GM12865 (cell line): ENCODE measurements at regions not wholly inside any gene's neighbourhood (a gene's known extent, or its start where the extent isn't known, plus 50 kb on each side); places are given as distances from the start of the nearest gene placed in this dataset.

ENCODE experiments used
- DNase-seq: peaks from one replicate; pipeline ENCODE4 v3.0.0; 2010; ENCODE audit warnings: low read depth
- H3K4me3 ChIP-seq: 2 replicates; pipeline ENCODE4 v1.5.1; 2011; ENCODE audit warnings: mild to moderate bottlenecking, low read depth, low read length, control low read depth
- TF ChIP-seq, protein P1 (sequence below): IDR thresholded peaks from 2 replicates; pipeline ENCODE4 v1.5.1; 2011; ENCODE audit warnings: low read length, control low read depth, low read depth, inconsistent platforms; ENCODE audit not compliant: insufficient read depth; ENCODE audit errors: missing control alignments

DNA sequence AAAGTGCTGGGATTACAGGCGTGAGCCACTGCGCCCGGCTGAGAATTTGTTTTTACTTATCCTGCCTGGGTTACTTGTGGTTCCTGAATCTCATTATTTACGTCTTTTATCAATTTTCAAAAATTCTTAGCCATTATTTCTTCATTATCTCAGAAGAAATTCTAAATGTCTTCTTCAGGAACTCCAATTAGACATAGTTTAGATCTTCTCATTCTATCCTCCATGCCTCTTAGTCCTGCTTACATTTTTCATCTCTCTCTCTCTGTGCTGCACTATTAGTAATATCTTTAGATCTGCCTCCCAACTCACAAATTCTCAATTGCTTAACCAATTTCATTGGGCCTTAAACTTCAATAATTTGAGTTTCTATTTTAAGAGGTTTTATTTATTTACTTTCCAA lies 124.4 kb upstream of the MRPS22 start:
- no peak overlapping the region for H3K4me3 ChIP-seq
- DNase-seq: no peak
- TF ChIP-seq, protein P1, sequence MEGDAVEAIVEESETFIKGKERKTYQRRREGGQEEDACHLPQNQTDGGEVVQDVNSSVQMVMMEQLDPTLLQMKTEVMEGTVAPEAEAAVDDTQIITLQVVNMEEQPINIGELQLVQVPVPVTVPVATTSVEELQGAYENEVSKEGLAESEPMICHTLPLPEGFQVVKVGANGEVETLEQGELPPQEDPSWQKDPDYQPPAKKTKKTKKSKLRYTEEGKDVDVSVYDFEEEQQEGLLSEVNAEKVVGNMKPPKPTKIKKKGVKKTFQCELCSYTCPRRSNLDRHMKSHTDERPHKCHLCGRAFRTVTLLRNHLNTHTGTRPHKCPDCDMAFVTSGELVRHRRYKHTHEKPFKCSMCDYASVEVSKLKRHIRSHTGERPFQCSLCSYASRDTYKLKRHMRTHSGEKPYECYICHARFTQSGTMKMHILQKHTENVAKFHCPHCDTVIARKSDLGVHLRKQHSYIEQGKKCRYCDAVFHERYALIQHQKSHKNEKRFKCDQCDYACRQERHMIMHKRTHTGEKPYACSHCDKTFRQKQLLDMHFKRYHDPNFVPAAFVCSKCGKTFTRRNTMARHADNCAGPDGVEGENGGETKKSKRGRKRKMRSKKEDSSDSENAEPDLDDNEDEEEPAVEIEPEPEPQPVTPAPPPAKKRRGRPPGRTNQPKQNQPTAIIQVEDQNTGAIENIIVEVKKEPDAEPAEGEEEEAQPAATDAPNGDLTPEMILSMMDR: no peak

DNA sequence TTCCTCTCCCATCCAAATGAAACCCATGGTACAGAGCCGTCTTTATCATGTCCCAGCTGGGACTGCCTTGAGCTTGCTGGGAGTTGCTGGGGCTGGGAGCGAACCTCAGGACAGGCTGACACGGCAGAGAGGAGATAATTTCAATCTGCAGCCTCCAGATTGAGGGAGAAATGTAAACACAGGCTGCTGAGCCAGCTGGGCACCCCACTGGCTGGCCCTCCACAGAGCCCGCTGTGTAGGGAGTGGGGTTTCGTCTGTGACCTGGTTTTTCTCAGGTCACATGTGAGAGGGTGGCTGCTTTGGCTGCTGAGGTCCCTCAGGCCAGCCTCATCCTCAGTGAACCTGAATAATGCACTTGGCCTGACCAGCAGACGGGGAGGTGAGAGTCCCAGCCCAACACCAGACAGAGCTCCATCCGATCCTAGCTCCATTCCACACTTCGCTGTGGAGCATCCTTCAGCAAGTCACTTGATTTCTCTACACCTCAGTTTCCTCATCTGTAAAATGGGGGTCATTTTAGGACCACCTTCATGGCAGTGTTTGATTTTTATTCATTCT lies 121.6 kb upstream of the MRPS22 start:
- TF ChIP-seq, protein P1: no peak
- no peak for DNase-seq
- no peak overlapping the region for H3K4me3 ChIP-seq

DNA sequence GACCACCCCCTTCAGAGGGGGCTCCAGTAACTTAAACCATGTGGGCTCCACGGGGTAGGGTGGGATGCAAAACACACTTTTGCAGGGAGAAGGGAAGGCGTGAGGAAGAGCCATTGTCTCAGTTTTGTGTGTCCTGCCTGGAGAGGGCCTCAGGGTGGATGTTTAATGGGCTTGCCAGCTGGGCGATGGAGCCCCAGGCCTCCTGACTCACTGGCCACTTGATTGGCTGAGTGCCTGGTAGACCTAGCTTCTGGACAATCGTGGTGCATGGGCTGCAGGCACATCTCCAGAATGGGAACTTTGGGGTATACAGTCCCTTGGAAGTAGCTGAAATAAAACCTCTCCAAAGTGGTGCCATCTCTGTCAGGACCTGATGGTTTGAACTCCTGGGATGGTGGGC lies 118.3 kb upstream of the MRPS22 start:
- no peak for DNase-seq
- H3K4me3 ChIP-seq: no peak overlapping the region
- TF ChIP-seq, protein P1: no peak

DNA sequence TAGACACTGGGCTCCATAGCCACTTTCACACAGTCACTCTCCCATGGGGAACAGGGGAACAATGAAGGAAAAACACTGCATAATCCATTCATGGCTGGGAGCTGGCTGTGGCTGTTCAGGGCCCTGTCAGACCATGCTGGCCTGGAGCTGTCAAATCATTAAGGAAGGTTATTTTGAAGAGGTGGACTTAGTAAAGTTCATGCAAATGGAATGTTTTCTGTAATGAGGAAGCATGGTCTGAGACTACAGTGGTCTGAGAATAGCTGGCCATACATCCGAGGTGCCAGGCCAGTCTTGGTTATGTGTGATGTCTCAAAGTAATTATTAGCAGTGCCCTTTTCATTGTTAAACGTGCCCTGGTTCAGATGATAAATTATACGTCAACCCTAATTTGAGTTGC lies 117.1 kb upstream of the MRPS22 start:
- DNase-seq: no peak
- TF ChIP-seq, protein P1: no peak
- H3K4me3 ChIP-seq: no peak overlapping the region

DNA sequence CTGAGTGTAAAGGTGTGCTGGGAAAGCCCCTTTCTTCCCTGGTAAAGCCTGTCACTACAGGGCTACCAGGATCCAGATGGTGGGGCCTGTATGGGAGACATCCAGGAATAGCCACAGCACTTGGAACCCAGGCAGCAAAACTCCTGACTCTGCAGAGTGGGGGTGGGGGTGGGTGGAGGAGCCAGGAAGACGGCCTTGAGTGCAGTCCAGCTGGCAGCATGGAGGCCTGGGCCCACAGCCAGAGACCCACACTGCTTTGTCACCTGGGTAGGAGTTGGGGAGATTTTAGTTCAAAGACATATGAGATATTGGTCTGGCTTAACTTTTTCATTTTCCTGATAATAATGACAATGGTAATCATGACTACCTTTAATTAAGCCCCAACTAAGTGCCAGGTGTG lies 116.7 kb upstream of the MRPS22 start:
- TF ChIP-seq, protein P1: no peak
- DNase-seq: no peak

DNA sequence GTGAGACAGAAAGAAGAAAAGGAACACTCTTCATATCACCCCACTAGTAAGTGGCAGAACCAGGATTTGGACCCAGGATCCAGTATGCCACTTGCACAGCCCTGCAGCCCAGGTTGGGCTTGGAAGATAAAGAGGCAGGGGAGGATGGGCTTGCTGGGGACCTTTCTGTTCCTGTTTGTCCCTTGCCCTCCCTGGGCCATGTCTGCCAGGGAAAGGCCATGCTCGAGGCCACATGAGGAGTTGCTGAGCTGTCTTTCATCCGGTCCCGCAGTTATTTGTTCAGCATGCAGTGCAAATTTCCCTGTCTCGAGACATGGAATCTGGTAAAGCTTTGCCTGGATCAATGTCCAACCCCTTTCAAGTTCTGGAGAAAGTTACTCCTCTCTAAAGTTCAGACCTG lies 116.0 kb upstream of the MRPS22 start:
- no peak for DNase-seq
- no peak overlapping the region for H3K4me3 ChIP-seq
- TF ChIP-seq, protein P1: no peak

More for the DNA sequence above, 116.7 kb upstream of the MRPS22 start:
- no peak overlapping the region for H3K4me3 ChIP-seq

DNA sequence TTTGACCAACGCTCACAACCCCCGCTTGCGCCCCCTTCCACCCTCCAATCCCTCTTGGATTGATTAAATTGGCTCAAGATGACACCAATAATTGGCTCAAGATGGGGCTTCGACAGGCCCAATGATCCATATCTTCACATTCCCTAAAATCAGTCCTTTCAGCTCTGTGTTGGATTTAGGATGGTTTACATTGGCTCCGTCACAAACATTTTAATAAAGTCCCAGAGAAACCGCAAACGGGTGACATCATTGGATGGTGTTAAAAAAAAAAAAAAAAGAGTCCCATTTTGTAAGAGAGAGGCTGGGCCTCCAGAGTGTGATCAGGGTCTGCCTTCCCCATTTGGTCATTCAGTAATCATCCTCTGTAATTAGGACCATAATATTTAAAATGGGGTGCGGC lies 113.4 kb upstream of the MRPS22 start:
- TF ChIP-seq, protein P1: no peak
- no peak overlapping the region for H3K4me3 ChIP-seq
- DNase-seq: no peak
